ENCODE measurements at regions not wholly inside any gene's neighbourhood (a gene's known extent, or its start where the extent isn't known, plus 50 kb on each side); places are given as distances from the start of the nearest gene placed in this dataset.

DNA sequence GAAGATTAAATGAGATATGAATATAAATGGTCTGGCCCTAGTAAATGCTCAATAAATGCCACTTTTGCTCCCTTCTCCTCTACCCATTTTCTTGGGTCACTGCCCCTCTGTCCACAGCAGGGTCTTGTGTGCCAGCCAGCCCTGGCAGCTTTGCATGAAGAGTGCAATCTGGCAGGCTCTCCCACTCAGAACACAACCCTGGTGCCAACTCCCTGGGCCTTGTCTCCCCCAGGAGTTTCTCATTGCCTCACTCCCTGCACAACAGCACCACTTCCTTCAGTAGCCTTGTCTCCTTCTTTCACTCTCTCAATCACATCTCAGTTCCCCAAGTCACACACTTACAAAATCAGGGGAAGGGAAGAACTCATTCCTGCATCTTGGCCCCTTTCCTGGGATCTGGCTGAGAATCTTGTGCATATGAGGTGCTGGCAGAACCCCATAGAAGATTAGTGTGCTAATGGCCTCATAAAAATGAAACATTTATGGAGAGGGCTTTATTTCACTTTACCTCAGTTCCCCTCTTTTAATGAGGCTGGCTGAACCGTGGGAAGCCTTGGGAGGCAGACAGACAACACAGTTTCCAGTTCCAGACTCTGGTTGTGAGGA is 445.9 kb upstream of the PROK2 start:
- TF ChIP-seq POLR2A (IDR thresholded peaks at IDR 0.05; ENCODE audit: low read depth, low read length), result no peak
- TF ChIP-seq POLR2AphosphoS5 (IDR thresholded peaks at IDR 0.05; ENCODE audit: low read depth, low read length), result no peak
- no peak for TF ChIP-seq TAF1 (IDR thresholded peaks at IDR 0.05; ENCODE audit: borderline replicate concordance, low read depth, low read length)
- DNase-seq (ENCODE audit: insufficient read length) (no peak), FAIRE-seq (no peak)

- no peak for FAIRE-seq
- TF ChIP-seq POLR2AphosphoS5 (IDR thresholded peaks at IDR 0.05; ENCODE audit: low read depth, low read length) (no peak), TAF1 (IDR thresholded peaks at IDR 0.05; ENCODE audit: borderline replicate concordance, low read depth, low read length) (no peak), POLR2A (IDR thresholded peaks at IDR 0.05; ENCODE audit: low read depth, low read length) (no peak)
- no peak for DNase-seq (ENCODE audit: insufficient read length)
Observed at GRCh38 chr3:72229952-72230351, 445.0 kb upstream of the PROK2 start.

- FAIRE-seq (no peak), DNase-seq (ENCODE audit: insufficient read length) (no peak)
- TF ChIP-seq POLR2AphosphoS5 (IDR thresholded peaks at IDR 0.05; ENCODE audit: low read depth, low read length) (no peak), TAF1 (IDR thresholded peaks at IDR 0.05; ENCODE audit: borderline replicate concordance, low read depth, low read length) (no peak), POLR2A (IDR thresholded peaks at IDR 0.05; ENCODE audit: low read depth, low read length) (no peak)
Observed at GRCh38 chr3:72227486-72228070, 442.6 kb upstream of the PROK2 start.

- FAIRE-seq, result no peak
- no peak for TF ChIP-seq POLR2A (IDR thresholded peaks at IDR 0.05; ENCODE audit: low read depth, low read length)
- TF ChIP-seq TAF1 (IDR thresholded peaks at IDR 0.05; ENCODE audit: borderline replicate concordance, low read depth, low read length), result no peak
- no peak for TF ChIP-seq POLR2AphosphoS5 (IDR thresholded peaks at IDR 0.05; ENCODE audit: low read depth, low read length)
- no peak for DNase-seq (ENCODE audit: insufficient read length)
Observed at GRCh38 chr3:72224804-72225509, 440.0 kb upstream of the PROK2 start.

GRCh38 chr3:72223628-72224027 is 438.7 kb upstream of the PROK2 start:
- FAIRE-seq (no peak), DNase-seq (ENCODE audit: insufficient read length) (no peak)
- TF ChIP-seq POLR2A (IDR thresholded peaks at IDR 0.05; ENCODE audit: low read depth, low read length) (no peak), TAF1 (IDR thresholded peaks at IDR 0.05; ENCODE audit: borderline replicate concordance, low read depth, low read length) (no peak), POLR2AphosphoS5 (IDR thresholded peaks at IDR 0.05; ENCODE audit: low read depth, low read length) (no peak)

GRCh38 chr3:72223116-72223515 is 438.2 kb upstream of the PROK2 start:
- FAIRE-seq (no peak), DNase-seq (ENCODE audit: insufficient read length) (no peak)
- no peak for TF ChIP-seq POLR2A (IDR thresholded peaks at IDR 0.05; ENCODE audit: low read depth, low read length)
- TF ChIP-seq TAF1 (IDR thresholded peaks at IDR 0.05; ENCODE audit: borderline replicate concordance, low read depth, low read length), result no peak
- no peak for TF ChIP-seq POLR2AphosphoS5 (IDR thresholded peaks at IDR 0.05; ENCODE audit: low read depth, low read length)

DNA sequence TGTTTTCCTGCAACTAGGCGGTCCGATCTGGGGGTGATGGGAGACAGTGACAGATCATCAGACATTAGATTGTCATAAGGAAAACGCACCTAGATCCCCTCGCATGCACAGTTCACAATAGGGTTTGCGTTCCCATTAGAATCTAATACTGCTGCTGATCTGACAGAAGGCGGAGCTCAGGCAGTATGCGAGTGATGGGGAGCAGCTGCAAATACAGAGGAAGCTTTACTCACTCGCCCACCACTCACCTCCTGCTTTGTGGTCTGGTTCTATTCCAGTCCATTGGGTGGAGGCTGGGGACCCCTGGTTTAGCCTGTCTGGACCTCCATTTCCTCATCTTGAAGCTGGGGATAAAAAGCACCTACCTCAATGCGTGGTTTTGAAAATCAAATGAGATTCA is 437.5 kb upstream of the PROK2 start:
- FAIRE-seq (no peak), DNase-seq (ENCODE audit: insufficient read length) (no peak)
- TF ChIP-seq TAF1 (IDR thresholded peaks at IDR 0.05; ENCODE audit: borderline replicate concordance, low read depth, low read length) (no peak), POLR2A (IDR thresholded peaks at IDR 0.05; ENCODE audit: low read depth, low read length) (no peak), POLR2AphosphoS5 (IDR thresholded peaks at IDR 0.05; ENCODE audit: low read depth, low read length) (no peak)

DNA sequence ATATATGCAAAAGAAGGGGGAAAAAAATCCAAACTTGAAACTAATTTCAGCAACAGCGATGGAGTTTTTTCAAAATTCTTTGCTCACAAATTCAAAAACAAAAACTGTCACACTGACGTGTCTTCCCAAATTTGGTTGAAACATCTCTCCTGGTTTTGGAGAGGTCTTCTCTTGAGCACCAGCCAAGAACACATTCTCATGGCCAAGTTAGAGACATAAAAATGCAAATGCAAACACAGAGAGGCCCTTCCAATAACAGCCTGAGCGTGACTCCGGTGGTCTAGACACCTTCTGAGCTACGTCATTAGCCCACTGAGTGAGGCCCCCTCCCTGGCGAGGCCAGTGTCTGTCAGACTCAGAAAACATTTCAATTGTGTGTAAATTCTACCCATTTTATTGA is 436.0 kb upstream of the PROK2 start:
- FAIRE-seq, result no peak
- TF ChIP-seq POLR2A (IDR thresholded peaks at IDR 0.05; ENCODE audit: low read depth, low read length), result no peak
- no peak for TF ChIP-seq TAF1 (IDR thresholded peaks at IDR 0.05; ENCODE audit: borderline replicate concordance, low read depth, low read length)
- no peak for TF ChIP-seq POLR2AphosphoS5 (IDR thresholded peaks at IDR 0.05; ENCODE audit: low read depth, low read length)

GRCh38 chr3:72219752-72220151 is 434.8 kb upstream of the PROK2 start:
- TF ChIP-seq POLR2AphosphoS5 (IDR thresholded peaks at IDR 0.05; ENCODE audit: low read depth, low read length) (no peak), TAF1 (IDR thresholded peaks at IDR 0.05; ENCODE audit: borderline replicate concordance, low read depth, low read length) (no peak), POLR2A (IDR thresholded peaks at IDR 0.05; ENCODE audit: low read depth, low read length) (no peak)
- no peak for DNase-seq (ENCODE audit: insufficient read length)
- FAIRE-seq, result no peak

More for the DNA sequence above, 436.0 kb upstream of the PROK2 start:
- no peak for DNase-seq (ENCODE audit: insufficient read length)

- FAIRE-seq, result no peak
- TF ChIP-seq POLR2AphosphoS5 (IDR thresholded peaks at IDR 0.05; ENCODE audit: low read depth, low read length) (no peak), TAF1 (IDR thresholded peaks at IDR 0.05; ENCODE audit: borderline replicate concordance, low read depth, low read length) (no peak), POLR2A (IDR thresholded peaks at IDR 0.05; ENCODE audit: low read depth, low read length) (no peak)
Observed at GRCh38 chr3:72217570-72217969, 432.6 kb upstream of the PROK2 start.

DNA sequence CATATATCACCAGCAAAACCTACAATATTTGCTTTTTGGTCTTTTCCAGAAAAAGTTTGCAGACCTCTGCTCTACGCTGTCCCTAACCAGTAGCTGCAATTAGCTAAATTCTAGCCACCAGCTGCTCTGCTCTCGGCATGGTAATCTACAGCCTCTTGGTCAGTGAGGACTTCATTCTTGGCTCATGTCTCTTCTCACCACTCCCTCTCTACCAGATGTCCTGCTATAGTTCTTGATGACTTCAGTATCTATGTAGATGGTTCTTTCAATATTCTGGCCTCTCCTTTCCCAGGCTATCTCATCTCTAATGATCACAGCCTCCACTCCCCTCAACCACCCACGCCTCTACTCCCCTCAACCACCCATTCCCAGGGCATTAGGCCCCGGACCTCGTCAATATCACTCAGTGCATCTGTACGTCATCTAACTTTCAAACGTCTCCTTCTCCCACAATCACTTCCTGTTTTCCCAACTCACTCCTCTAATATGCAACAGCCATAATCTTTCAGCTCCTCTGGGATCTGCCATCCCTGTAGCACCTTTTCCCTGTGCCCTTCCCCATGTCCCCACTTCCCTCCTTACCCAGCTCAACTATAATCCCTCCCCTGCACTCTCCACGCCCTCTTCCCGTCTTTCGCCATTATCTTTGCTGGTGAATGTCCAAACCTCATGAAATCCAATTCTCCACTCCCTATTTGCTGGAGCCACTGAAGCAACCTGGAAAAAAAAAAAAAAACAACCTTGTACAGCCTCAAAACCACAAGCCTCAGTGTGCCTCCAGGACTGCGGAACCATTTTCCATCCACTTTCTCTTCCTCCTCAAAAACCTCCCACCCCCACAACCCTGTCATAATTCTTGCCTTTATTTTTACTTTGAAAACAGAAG is 429.4 kb upstream of the PROK2 start:
- no peak for DNase-seq (ENCODE audit: insufficient read length)
- FAIRE-seq, result no peak
- TF ChIP-seq POLR2A (IDR thresholded peaks at IDR 0.05; ENCODE audit: low read depth, low read length) (no peak), TAF1 (IDR thresholded peaks at IDR 0.05; ENCODE audit: borderline replicate concordance, low read depth, low read length) (no peak), POLR2AphosphoS5 (IDR thresholded peaks at IDR 0.05; ENCODE audit: low read depth, low read length) (no peak)

More at GRCh38 chr3:72217570-72217969, 432.6 kb upstream of the PROK2 start:
- no peak for DNase-seq (ENCODE audit: insufficient read length)
